CD4-positive, alpha-beta T cell treated with Interferon gamma for 1 hour (primary cell): ENCODE measurements at regions not wholly inside any gene's neighbourhood (a gene's known extent, or its start where the extent isn't known, plus 50 kb on each side); places are given as distances from the start of the nearest gene placed in this dataset.

Source experiments
- DNase-seq: peaks from one replicate; pipeline ENCODE4 v3.0.0-alpha.2; 2020

DNA sequence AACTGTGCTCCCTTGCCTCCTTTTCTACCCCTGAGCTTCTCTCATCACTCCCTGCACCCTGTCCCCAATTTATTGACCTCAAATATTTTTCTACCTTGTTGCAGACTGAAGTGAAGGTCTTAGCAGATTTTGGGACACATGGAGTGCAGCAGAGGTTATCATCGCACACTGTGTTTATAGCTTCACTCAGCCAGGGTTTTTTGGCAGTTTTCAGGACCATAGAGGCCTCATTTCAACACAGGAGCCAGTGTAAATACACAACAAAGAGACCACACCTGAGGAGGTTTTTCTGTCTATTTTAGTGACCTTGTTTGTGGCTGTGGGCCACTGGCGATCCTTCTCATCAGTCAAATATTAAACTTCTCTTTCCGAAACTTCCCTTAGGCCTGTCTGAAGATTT lies 457.1 kb downstream of the SPRY1 start:
- DNase-seq = no peak

DNA sequence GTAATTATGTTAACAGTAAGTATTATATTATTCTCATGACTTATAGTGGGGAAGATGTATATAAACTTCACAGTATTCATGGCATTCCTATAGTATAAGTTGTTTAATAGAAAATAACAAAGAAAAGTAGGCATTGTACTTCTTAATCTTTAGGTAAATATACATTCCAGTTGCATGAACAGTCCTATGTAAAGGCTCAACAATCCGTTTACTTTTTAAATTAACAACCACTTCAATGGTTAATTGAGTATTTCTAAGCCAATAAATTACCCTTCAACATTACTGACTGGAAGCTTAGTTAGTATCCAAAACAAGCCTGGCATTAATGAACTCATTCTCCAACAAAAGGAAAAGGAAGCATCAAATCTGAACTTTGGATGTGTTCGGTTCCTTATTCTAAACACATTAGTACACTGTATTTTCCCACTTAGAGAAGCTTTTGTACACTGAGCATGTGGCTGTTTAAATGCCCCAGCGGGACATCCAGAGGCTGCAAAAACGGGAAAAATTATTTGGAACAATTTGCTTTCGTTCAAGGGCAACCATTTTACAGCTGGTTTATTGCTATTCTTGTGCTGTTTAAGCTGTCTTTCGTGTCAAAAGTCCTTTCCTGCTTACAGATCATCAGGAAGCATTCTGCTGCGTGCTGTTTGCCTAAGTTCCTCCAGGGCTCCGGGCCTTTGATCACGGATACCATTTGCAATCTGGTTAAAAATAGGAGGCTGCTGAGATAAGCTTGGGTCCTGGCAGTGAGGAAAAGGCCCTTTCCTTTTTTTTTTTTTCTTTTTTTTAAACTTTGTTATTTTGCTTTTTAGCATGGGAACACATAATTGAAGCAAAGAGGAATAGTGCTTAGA lies 460.3 kb downstream of the SPRY1 start:
- DNase-seq = no peak

DNA sequence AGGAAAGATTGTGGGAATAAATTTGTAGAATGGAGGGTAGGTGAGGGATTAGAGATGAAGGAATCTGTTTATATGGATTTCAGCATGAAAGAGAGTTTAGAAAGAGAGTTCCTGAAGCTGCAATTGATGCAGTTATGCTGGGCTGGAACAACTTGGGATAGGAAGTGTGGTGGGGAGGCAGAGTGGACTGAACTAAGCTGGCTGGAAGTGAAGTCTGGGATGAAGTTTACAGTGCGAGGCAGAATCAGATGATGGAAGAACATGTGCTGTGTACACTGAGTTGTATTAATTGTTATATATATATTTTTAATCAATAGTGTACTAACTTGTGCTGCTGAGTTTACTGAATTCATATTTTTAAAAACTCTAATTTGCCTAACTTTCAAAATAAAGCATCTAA lies 461.9 kb downstream of the SPRY1 start:
- no peak for DNase-seq

DNA sequence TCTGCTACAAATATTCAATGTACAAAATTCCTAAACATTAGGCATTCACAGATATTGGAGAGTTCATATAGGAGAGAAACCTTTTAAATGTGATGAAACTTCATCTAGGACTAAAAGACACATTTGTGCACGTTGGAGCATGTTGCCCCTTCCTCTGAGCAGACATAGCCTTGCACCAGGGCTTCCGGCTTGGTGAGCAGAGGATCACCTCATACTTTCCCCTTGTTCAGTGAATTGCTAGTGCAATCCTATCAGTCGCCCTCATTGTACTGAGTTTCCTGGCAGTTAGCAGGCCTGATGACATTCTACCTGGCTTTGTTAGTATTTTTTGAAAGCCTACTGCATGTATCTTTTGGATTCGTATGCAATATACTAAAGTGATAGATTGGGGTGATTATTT lies 466.2 kb downstream of the SPRY1 start:
- no peak for DNase-seq

DNA sequence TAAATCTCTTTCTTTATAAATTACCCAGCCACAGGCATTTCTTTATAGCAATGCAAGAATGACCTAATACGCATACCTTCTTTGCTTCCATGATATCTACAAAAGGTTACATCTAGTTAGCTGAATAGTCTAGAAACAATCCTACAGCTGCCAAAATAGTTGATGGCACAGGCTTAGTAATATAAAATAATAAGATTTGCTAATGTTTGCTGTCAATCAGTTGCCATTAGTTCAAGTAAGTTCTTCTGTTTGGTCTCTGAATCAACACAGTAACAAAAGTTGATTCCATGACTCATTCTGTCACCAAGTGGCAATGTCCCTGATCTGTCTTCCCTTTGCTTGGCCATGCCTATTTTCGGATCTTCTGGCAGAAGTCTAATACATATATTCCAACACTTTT lies 470.2 kb downstream of the SPRY1 start:
- no peak for DNase-seq

DNA sequence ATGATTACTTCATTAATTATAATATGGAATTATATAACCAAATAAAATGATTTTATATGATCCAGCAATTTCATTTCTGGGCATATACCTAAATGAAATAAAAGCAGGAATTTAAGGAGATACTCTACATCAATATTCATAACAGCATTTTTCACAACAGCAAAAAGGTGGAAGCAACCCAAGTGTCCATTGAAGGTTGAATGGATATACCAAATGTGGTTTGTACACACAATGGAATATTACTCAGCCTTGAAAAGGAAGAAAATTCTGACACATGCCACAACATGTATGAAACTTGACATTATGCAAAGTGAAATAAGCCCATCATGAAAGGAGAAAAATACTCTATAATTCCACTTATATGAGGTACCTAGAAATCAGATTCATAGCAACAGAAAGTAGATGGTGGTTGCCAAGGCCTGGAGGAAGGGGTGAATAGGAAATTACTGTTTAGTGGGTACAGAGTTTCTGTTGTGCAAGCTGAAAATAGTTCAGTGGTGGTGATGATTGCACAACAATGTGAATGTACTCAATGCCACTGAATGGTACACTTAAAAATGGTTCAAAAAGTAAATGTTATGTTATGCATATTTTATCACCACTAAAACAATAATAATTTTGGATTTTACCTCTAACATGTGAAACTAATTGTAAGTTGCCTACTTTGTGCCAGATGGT lies 471.5 kb downstream of the SPRY1 start:
- no peak for DNase-seq

DNA sequence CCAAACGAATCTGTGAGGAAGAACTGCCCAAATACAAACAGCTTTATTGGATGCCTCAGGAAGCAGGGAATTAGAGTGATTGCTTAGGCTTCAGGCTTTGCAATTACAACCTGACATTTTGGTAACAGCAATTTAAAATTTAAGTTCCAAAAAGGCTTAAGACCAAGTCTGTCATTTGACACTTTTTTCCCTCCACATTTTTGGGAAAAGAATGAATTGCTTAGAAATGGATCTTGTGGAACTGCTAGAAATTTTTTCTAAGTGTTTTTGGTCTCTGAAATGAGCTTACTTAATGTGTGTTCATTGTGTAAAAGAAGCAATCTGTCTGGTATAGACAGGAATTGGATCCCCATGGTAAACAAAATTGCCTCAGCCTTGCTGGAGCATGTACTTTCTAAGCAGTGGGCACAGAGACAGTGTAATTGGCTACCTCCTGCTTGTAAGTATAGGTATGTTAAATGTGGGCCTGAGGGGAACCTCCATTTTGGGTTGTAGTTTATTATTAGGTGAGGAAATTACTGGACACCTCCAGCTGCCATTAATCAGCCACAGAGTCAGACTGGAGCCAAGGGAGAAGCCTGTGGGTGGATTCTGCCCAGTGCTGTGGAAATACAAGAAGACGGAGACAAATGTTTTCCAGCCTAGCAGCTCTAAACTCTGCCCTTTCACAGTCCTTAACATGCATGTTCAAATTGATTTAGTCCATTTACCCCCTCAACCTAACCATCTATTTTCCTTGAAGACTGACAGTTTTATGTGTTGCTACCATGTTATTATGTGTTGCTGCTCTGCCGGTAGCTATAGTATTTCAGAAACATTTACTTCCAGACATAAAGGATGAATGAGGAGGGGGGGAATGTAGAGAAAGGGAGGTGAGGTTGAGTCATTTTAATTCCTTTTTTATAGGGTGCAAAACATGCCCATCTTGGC lies 473.0 kb downstream of the SPRY1 start:
- DNase-seq = no peak

DNA sequence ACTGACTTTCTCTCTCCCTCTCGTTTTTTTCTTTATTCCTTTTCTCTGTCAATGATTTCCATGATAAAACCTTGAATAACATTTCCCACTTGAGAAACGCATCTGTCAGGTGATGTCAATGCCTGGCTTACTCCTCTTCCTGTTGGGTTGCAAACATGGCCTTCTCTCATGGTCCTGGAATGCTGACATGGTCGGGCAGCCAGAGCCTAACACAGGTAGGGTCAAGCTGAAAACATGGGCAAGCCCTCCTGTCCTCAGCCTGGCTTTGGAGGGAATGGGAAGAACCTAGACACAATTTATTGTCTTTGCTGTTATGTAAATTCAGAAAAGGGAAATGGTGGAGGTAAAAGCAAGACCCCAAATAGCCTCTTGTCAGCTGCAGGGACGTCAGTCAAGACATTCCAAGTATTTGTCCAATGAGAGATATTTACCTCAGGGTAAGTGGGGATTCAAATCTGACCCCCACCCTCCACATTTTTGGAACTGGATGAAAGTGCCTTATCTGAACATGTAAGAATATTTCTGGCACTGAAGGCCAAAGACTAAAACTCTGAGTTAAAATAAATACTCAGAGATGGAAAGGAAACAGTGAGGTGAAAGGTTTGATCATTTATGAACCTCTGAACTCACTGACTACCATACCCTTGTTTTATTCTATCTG lies 473.8 kb downstream of the SPRY1 start:
- no peak for DNase-seq

DNA sequence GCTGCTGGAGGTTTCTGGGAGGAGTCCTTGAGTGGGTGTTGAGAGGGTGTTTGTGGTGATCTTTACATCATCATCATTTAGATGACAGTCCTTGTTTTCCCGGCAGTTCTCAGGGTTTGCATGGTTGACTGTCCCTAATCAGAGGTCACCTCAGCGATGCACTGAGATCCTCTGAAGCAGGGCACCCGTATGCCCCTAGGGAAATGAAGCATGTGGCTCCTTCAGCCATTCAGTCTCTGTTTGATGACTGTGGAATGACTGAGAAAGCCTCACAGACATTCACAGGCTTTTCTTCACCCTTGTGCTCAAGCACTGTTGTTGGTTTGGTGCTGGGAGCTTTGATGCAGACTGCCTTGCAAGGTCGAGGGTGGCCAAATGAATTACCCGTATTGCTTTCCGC lies 474.7 kb downstream of the SPRY1 start:
- DNase-seq = no peak

DNA sequence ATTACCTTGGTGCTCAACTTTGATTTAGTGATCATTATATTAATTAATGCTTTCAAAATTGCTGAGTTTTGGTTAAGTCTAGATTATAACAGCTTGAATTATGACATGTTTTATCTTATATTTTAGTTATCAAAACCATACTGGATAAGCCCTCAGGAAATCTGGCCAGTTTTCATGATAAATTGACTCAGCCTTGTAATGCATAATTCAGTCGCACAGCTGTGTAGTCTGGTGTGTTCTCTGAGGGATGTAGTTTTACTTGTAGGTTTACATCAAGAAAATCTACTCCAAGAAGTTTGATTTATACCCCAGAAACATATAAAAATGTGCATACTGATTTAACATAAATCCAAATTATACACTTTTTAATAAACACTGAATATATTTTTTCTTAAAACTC lies 477.5 kb downstream of the SPRY1 start:
- no peak for DNase-seq

DNA sequence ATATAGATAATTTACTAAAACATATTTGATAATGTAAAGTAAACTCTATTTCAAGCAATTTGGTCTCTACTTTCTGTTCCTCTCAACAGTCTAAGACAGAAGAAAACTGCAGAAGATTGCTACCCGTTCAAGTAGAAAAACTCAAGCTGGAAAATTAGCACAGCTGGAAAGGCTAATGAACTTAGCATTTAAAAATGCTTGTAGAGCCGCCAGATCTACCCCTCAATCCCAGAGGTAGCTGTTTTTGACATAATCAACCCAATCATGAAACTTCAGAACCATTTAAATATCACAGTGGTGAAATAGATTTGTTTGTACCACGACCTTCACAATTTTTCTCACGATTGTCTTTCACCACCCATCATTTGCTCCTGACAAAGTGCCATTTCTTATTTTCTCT lies 479.5 kb downstream of the SPRY1 start:
- no peak for DNase-seq

DNA sequence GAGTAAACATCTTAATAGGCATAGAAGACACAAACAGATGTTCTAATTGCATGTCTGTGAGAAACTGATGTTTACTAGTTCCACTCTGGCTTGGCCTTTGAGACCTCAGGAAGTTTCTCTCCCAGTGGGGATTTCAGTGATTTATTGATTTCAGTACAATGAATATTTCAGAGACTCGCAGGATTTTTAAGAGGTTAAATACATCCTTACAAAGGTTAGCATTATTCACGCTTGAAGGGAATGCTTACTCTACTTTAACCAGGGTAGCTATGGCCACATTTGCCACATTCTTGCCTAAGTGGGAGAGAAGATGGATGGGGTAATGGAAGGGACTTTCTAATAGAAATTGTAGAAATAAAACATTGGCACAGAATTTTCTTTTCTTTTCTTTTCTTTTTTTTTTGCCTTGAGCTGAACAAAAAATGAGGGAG lies 480.1 kb downstream of the SPRY1 start:
- no peak for DNase-seq

DNA sequence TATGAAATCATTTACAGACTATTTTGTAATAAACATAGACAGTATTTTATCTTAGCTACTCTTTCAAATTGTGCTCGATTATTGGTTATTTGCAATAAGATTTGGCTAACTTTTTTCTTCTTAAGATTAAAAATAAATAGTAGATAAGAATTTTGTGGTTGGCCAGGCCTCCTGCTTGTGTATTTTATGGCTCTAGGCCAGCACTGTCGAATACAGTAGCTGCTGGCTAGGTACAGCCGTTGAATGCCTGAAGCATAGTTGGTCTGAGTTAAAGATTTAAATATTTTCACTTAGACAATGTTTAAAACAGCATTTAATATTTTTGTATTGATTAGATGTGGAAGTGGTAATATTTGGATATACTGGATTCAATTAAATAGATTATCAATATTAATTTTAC lies 481.0 kb downstream of the SPRY1 start:
- DNase-seq = no peak

DNA sequence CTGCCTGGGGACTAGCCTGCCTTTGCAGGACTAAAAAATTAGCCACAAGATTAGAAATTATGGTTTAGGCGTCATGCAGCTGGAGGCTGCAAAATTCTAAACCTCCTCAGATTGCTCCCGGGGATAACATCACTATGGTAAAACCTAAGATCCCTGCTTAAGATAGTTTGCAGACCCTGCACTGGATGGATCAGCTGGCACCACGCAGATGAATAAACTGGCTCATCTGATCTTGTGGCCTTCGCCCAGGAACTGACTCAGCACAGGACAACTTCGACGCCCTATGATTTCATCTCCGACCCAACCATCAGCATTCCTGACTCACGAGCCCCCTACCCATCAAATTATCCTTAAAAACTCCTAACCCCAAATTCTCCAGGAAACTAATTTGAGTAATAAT lies 482.4 kb downstream of the SPRY1 start:
- DNase-seq = no peak

DNA sequence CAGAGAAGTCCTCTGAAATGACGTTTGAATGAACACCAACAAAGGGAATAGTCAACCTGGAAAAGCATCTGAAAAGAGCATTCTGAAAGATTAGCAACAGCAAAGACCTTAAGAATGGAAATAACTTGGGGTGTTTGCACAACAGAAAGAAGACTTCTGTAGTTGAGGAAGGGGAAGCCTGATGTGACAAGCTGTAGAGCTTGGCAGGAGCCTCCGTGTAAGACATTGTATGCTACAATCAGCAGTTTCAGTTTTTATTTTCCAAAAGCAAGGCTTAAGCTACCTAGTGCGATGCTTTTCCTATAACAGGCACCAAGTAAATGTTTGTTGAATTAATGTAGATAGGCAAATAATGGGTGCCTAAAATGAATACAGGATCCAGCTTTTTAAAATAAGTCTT lies 484.0 kb downstream of the SPRY1 start:
- DNase-seq = no peak

DNA sequence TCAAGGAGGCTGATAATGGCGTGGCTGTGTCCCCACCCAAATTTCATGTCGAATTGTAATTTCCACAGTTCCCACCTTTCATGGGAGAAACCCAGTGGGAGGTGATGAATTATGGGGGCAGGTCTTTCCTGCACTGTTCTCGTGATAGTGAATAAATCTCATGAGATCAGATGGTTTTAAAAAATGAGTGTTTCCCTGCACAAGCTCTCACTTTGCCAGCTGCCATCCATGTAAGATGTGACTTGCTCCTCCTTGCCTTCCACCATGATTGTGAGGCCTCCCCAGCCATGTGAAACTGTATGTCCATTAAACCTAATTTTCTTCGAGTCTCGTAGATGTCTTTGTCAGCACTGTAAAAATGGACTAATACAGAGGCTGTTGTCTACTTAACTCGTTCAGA lies 488.3 kb downstream of the SPRY1 start:
- no peak for DNase-seq

DNA sequence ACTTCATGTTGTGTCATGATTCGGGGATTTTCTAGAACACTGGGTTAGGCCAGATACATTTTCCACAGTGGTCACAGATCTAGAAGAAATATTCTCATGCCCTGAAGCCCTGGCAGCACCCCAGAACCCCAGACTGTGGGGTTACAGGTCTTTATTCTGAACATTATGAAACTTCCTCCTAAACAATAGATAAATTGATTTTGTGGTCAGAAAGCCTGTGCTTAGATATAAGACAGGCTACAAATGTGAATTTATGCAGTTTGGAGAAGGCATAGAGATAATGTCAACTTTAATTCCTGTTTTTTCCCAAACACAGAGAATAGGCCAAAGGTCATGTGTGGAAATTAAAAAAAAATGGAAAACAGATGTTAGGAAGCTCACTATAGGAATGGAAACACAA lies 492.9 kb downstream of the SPRY1 start:
- no peak for DNase-seq

DNA sequence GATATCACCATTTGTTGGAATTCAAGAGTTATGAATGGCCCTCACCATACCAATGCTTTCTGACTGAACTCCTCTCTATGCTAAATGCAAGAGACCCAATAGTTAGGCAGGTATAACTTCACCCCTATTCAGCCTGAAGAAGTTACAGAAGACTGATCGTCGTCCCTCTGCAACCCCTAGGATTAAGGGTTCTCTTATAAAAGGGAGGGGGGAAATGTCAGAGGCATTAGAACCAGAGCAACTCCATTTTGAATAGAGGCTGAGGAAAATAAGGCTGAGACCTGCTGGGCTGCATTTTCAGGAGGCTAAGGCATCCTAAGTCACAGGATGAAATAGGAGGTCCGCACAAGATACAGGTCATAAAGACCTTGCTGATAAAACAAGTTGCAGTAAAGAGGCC lies 494.3 kb downstream of the SPRY1 start:
- DNase-seq = no peak

DNA sequence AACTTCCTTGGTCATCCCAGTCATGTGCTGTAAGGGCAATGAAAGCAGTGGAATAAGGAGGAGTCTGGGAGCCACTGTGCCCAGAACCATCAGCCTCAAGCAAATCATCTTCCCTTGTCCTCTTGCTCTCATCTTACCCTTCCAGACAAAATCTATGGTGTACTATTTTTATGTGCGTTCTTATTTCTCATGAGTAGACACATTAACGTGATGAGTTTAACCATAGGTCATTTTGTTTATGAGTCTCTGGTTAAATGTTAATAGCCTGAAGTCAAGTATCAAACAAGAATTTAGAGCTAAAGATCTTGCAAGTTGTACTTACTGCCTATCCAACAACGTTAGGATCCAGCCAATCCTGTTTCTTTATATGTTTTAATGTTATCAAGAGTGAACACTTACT lies 495.3 kb downstream of the SPRY1 start:
- DNase-seq = no peak

DNA sequence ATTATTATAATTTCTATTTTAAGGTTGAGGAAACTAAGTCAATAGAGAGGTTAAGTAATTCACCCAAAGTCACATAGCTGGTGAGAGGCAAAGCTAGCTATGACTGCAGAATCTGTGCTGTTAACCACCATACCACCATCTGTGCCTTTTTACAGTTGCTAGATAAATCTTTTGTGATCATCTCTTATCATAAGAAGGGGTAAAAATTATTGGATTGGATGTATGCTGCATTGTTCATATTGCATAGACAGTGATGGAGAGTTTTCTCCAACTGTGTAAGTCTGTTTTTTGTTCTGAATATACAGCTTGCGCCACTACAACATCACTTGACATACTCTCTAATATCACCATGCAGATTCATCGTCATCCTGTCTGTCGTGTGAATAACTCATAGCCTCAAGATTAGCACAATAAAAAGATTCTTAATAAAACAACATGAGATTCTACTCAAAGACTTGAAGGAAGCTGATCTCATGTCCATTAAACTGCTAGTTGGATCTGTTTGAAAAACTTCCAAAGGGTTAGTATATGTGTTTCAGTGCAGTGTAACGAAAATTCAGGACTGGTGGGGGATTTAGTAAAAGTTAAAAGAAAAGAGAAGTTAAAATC lies 495.9 kb downstream of the SPRY1 start:
- no peak for DNase-seq

DNA sequence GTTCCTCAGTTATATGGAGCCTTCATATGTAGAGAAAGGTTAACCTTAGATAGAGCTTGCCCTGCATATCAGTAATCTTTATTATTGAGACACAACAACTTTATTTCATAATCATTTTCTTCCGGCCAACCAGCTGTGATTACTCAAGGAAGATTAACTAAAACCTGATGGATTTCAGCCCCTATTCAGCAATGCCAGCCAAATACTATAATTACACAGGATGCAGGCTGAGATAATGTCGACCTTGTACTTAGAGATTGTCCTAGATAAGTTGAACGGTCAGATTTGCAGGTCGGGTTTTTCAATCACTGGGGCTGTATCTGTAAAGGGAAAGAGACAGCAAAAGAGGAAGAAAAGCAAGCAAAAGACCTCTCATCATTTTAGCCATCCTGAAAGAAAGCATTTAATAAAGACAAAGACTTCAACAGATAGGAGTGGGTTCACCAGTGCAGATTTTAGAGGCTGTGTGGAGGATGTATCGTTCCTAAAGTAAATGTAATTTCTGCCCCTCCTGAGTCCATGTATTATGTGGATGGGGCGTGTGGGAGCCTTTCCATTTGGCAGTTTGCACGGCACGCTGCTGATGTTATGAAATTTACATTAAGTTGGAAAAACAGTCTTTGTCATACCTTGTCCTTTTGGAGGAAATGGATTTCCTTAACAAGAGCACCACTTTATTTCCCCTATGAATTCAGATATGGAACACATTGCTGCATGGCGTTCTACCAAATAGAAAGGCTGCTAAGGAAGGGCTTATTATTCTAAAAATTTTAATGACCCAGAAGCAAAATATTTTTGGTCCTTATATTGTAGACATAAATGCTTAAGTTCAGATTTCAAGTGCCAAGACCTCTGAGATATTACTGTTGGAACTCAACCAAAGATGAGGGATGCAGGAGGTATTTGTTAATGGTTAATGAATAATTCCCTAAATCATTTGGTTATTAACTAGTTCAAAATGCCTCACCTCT lies 496.7 kb downstream of the SPRY1 start:
- DNase-seq = no peak
